H9 (cell line): ENCODE measurements at regions not wholly inside any gene's neighbourhood (a gene's known extent, or its start where the extent isn't known, plus 50 kb on each side); places are given as distances from the start of the nearest gene placed in this dataset.

Source experiments
- DNase-seq: peaks from one replicate; pipeline ENCODE4 v3.0.0-alpha.2; 2017
- H2AFZ ChIP-seq: one replicate; pipeline ENCODE4 v1.6.1; 2013; ENCODE audit warnings: mild to moderate bottlenecking, low read length, control low read depth, moderate library complexity
- H2AK5ac ChIP-seq: 2 replicates; pipeline ENCODE4 v1.6.1; 2013; ENCODE audit warnings: low read length, control low read depth, mixed read lengths; ENCODE audit not compliant: insufficient read length
- H2BK120ac ChIP-seq: one replicate; pipeline ENCODE4 v1.6.1; 2013; ENCODE audit warnings: low read depth, mild to moderate bottlenecking, low read length, control low read depth, inconsistent platforms; ENCODE audit not compliant: poor library complexity, severe bottlenecking
- H2BK12ac ChIP-seq: 2 replicates; pipeline ENCODE4 v1.6.1; 2013; ENCODE audit warnings: low read length, control low read depth, mixed read lengths, low read depth; ENCODE audit not compliant: insufficient read length
- H2BK15ac ChIP-seq: 2 replicates; pipeline ENCODE4 v1.6.1; 2013; ENCODE audit warnings: low read depth, low read length, control low read depth
- H2BK20ac ChIP-seq: one replicate; pipeline ENCODE4 v1.6.1; 2013; ENCODE audit warnings: low read depth, mild to moderate bottlenecking, low read length, control low read depth, inconsistent platforms; ENCODE audit not compliant: poor library complexity, severe bottlenecking
- H2BK5ac ChIP-seq: 2 replicates; pipeline ENCODE4 v1.6.1; 2013; ENCODE audit warnings: low read length, control low read depth, mixed read lengths; ENCODE audit not compliant: insufficient read length
- H3K14ac ChIP-seq: 2 replicates; pipeline ENCODE4 v1.6.1; 2013; ENCODE audit warnings: low read length, control low read depth; ENCODE audit not compliant: insufficient read depth
- H3K18ac ChIP-seq: 2 replicates; pipeline ENCODE4 v1.6.1; 2013; ENCODE audit warnings: low read depth, mild to moderate bottlenecking, mixed read lengths, low read length, control low read depth; ENCODE audit not compliant: insufficient read length
- H3K23ac ChIP-seq: 2 replicates; pipeline ENCODE4 v1.6.1; 2013; ENCODE audit warnings: low read length, control low read depth, mixed read lengths, low read depth; ENCODE audit not compliant: insufficient read length
- H3K23me2 ChIP-seq: 2 replicates; pipeline ENCODE4 v1.6.1; 2013; ENCODE audit warnings: low read depth, mild to moderate bottlenecking, mixed read lengths, low read length, control low read depth; ENCODE audit not compliant: insufficient read length, poor library complexity, severe bottlenecking
- H3K27ac ChIP-seq: 2 replicates; pipeline ENCODE4 v1.5.1; 2013; ENCODE audit warnings: low read length, control low read depth, mixed read lengths, low read depth; ENCODE audit not compliant: insufficient read length
- H3K27me3 ChIP-seq: 2 replicates; pipeline ENCODE4 v1.6.1; 2013; ENCODE audit warnings: low read length, control low read depth, inconsistent platforms; ENCODE audit not compliant: insufficient read depth
- H3K4ac ChIP-seq: 2 replicates; pipeline ENCODE4 v1.6.1; 2013; ENCODE audit warnings: low read depth, mild to moderate bottlenecking, control low read depth, inconsistent platforms, low read length, moderate library complexity
- H3K4me1 ChIP-seq: 2 replicates; pipeline ENCODE4 v1.6.1; 2013; ENCODE audit warnings: low read length, control low read depth, inconsistent platforms; ENCODE audit not compliant: insufficient read depth
- H3K4me2 ChIP-seq: 2 replicates; pipeline ENCODE4 v1.6.1; 2013; ENCODE audit warnings: low read length, control low read depth, mixed read lengths; ENCODE audit not compliant: insufficient read length, insufficient read depth
- H3K56ac ChIP-seq: 2 replicates; pipeline ENCODE4 v1.6.1; 2013; ENCODE audit warnings: low read depth, mild to moderate bottlenecking, mixed read lengths, low read length, control low read depth; ENCODE audit not compliant: insufficient read length
- H3K79me1 ChIP-seq: 2 replicates; pipeline ENCODE4 v1.6.1; 2013; ENCODE audit warnings: low read depth, mild to moderate bottlenecking, moderate library complexity, low read length, control low read depth, inconsistent platforms; ENCODE audit not compliant: insufficient read depth, poor library complexity, severe bottlenecking
- H3K79me2 ChIP-seq: 2 replicates; pipeline ENCODE4 v1.6.1; 2013; ENCODE audit warnings: low read length, control low read depth, inconsistent platforms; ENCODE audit not compliant: insufficient read depth
- H3K9ac ChIP-seq: 2 replicates; pipeline ENCODE4 v1.6.1; 2013; ENCODE audit warnings: low read length, control low read depth, mixed read lengths; ENCODE audit not compliant: insufficient read length; ENCODE audit errors: extremely low read depth
- H3K9me3 ChIP-seq: one replicate; pipeline ENCODE4 v1.6.1; 2013; ENCODE audit warnings: low read depth, low read length, inconsistent platforms; ENCODE audit not compliant: control insufficient read depth
- H3T11ph ChIP-seq: one replicate; pipeline ENCODE4 v1.6.1; 2013; ENCODE audit warnings: mild to moderate bottlenecking, low read length, control low read depth, inconsistent platforms
- H4K20me1 ChIP-seq: one replicate; pipeline ENCODE4 v1.6.1; 2013; ENCODE audit not compliant: control insufficient read depth, insufficient read length, insufficient read depth
- H4K5ac ChIP-seq: 2 replicates; pipeline ENCODE4 v1.6.1; 2013; ENCODE audit warnings: low read depth, mild to moderate bottlenecking, mixed read lengths, low read length, control low read depth; ENCODE audit not compliant: insufficient read length
- H4K8ac ChIP-seq: replicated peaks from 2 replicates; pipeline ENCODE4 v1.6.1; 2013; ENCODE audit warnings: low read length, control low read depth, mixed read lengths, low read depth; ENCODE audit not compliant: insufficient read length
- H4K91ac ChIP-seq: 2 replicates; pipeline ENCODE4 v1.6.1; 2013; ENCODE audit warnings: low read depth, mild to moderate bottlenecking, moderate library complexity, mixed read lengths, low read length, control low read depth; ENCODE audit not compliant: insufficient read length
- H3K27ac Mint-ChIP-seq, 3 experiments: 2 replicates in 2 of 3; 3 replicates in 1 of 3; pipeline ENCODE4 v1.8.0; 2020 to 2021; ENCODE audit warnings: mixed read lengths in 3 of 3, mild to moderate bottlenecking in 1 of 3, moderate library complexity in 1 of 3
- H3K27me3 Mint-ChIP-seq: 2 replicates; pipeline ENCODE4 v1.8.0; 2021; ENCODE audit warnings: low read depth, mild to moderate bottlenecking, moderate library complexity, mixed read lengths
- H3K36me3 Mint-ChIP-seq, 3 experiments: 2 replicates in 2 of 3; 3 replicates in 1 of 3; pipeline ENCODE4 v1.8.0; 2020 to 2021; ENCODE audit warnings: low read depth in 3 of 3, mixed read lengths in 3 of 3; ENCODE audit not compliant: insufficient read depth in 1 of 3
- H3K4me1 Mint-ChIP-seq, 2 experiments: 2 replicates each; pipeline ENCODE4 v1.8.0; 2020; ENCODE audit warnings: mixed read lengths in 2 of 2
- H3K4me3 Mint-ChIP-seq, 2 experiments: 2 replicates in 1 of 2; 3 replicates in 1 of 2; pipeline ENCODE4 v1.8.0; 2020 to 2021; ENCODE audit warnings: mild to moderate bottlenecking in 2 of 2, mixed read lengths in 2 of 2, moderate library complexity in 1 of 2
- H3K9me3 Mint-ChIP-seq, 2 experiments: 2 replicates in 1 of 2; 3 replicates in 1 of 2; pipeline ENCODE4 v1.8.0; 2020; ENCODE audit warnings: mild to moderate bottlenecking in 2 of 2, mixed read lengths in 2 of 2, moderate library complexity in 1 of 2
- CTCF ChIP-seq: fragments of 200-600 bp; sonication (generic); conservative IDR thresholded peaks from 3 replicates; pipeline ENCODE4 v1.8.0; 2021; ENCODE audit warnings: antibody characterized with exemption, mild to moderate bottlenecking
- WGBS: extraction: QIAGEN DNeasy Blood & Tissue Kit; methylation state at CpG from one replicate; pipeline ENCODE4 v1.1.7; 2013; ENCODE audit warnings: missing lambda C conversion rate, low lambda C conversion rate, mixed read lengths; ENCODE audit not compliant: insufficient read length; ENCODE audit errors: extremely low coverage; 5-methylcytosine and 5-hydroxymethylcytosine counted together

GRCh38 chr10:35884657-35885071 lies 242.6 kb upstream of the FZD8 start:
- H4K5ac ChIP-seq, result no peak overlapping the region
- H4K91ac ChIP-seq, result no peak overlapping the region
- no peak overlapping the region for H3K4ac ChIP-seq
- Mint-ChIP-seq H3K9me3 (peaks cover 2 to 5% of the 10 kb centered on the region in 2 experiments; a peak in 3 of 5 replicates), H3K4me3 (no peak overlapping the region), H3K27ac (no peak overlapping the region), H3K36me3 (peaks cover 0 to 8% (median 5%) of the 10 kb centered on the region in 3 experiments; a peak in 4 of 7 replicates), H3K4me1 (peaks cover 28 to 40% of the 10 kb centered on the region in 2 experiments), H3K27me3 (peaks cover 27% of the 10 kb centered on the region)
- H2BK12ac ChIP-seq, result no peak overlapping the region
- H3K18ac ChIP-seq, result no peak overlapping the region
- H2BK20ac ChIP-seq, result no peak overlapping the region
- no peak overlapping the region for H2BK5ac ChIP-seq
- no peak overlapping the region for H3T11ph ChIP-seq
- no peak overlapping the region for H3K56ac ChIP-seq
- H3K27ac ChIP-seq, result no peak overlapping the region
- no peaks in the 10 kb centered on the region for H3K27me3 ChIP-seq
- WGBS, result no CpG with 5 or more reads among the region's 9 CpGs
- no peak overlapping the region for H3K23ac ChIP-seq
- no peaks in the 10 kb centered on the region for H3K79me1 ChIP-seq
- no peaks in the 10 kb centered on the region for H3K79me2 ChIP-seq
- no peaks in the 10 kb centered on the region for H4K20me1 ChIP-seq
- H3K9ac ChIP-seq, result no peak overlapping the region
- H4K8ac ChIP-seq, result no peak overlapping the region
- H2BK120ac ChIP-seq, result no peak overlapping the region
- DNase-seq, result no peak
- no peak overlapping the region for H3K14ac ChIP-seq
- H2BK15ac ChIP-seq, result no peak overlapping the region
- H3K9me3 ChIP-seq, result no peaks in the 10 kb centered on the region
- TF ChIP-seq CTCF, result no peak
- no peaks in the 10 kb centered on the region for H3K23me2 ChIP-seq
- no peak overlapping the region for H2AFZ ChIP-seq
- H3K4me1 ChIP-seq, result no peaks in the 10 kb centered on the region
- H3K4me2 ChIP-seq, result no peak overlapping the region
- no peak overlapping the region for H2AK5ac ChIP-seq
